Hepatocyte (in vitro differentiated cells): ENCODE measurements at regions not wholly inside any gene's neighbourhood (a gene's known extent, or its start where the extent isn't known, plus 50 kb on each side); places are given as distances from the start of the nearest gene placed in this dataset.

Experiments used
- DNase-seq: peaks from one replicate; pipeline ENCODE4 v3.0.0-alpha.2; 2016; ENCODE audit warnings: low spot score
- H2AFZ ChIP-seq: fragments of 200-600 bp; sonication (generic); 2 replicates; pipeline ENCODE4 v1.6.0; 2016; ENCODE audit warnings: antibody characterized with exemption, mild to moderate bottlenecking
- H3K27ac ChIP-seq: fragments of 200-600 bp; sonication (generic); 2 replicates; pipeline ENCODE4 v1.5.1; 2016; ENCODE audit warnings: mild to moderate bottlenecking
- H3K27me3 ChIP-seq: fragments of 200-600 bp; sonication (generic); 2 replicates; pipeline ENCODE4 v1.6.1; 2016
- H3K36me3 ChIP-seq: fragments of 200-600 bp; sonication (generic); replicated peaks from 2 replicates; pipeline ENCODE4 v1.5.1; 2016; ENCODE audit warnings: low read depth; ENCODE audit not compliant: insufficient read depth
- H3K4me1 ChIP-seq: fragments of 200-600 bp; sonication (generic); 2 replicates; pipeline ENCODE4 v1.5.1; 2016; ENCODE audit warnings: mild to moderate bottlenecking, moderate library complexity; ENCODE audit not compliant: insufficient read depth
- H3K4me2 ChIP-seq: fragments of 200-600 bp; sonication (generic); 2 replicates; pipeline ENCODE4 v1.6.0; 2016
- H3K4me3 ChIP-seq: fragments of 200-600 bp; sonication (generic); 2 replicates; pipeline ENCODE4 v1.5.1; 2016; ENCODE audit warnings: mild to moderate bottlenecking
- H3K79me2 ChIP-seq: fragments of 200-600 bp; sonication (generic); 2 replicates; pipeline ENCODE4 v1.6.0; 2017; ENCODE audit warnings: mild to moderate bottlenecking
- H3K9me2 ChIP-seq: fragments of 200-600 bp; sonication (generic); replicated peaks from 2 replicates; pipeline ENCODE4 v1.6.0; 2017; ENCODE audit warnings: mild to moderate bottlenecking; ENCODE audit not compliant: insufficient read depth
- H3K9me3 ChIP-seq: fragments of 200-600 bp; sonication (generic); 2 replicates; pipeline ENCODE4 v1.5.1; 2016; ENCODE audit warnings: low read depth, mild to moderate bottlenecking
- H4K20me1 ChIP-seq: fragments of 200-600 bp; sonication (generic); 2 replicates; pipeline ENCODE4 v1.6.0; 2016; ENCODE audit warnings: mild to moderate bottlenecking; ENCODE audit not compliant: insufficient read depth, poor library complexity, severe bottlenecking
- EZH2 ChIP-seq: fragments of 200-600 bp; sonication (generic); IDR thresholded peaks from 2 replicates; pipeline ENCODE4 v1.6.1; 2016; ENCODE audit warnings: antibody characterized with exemption, mild to moderate bottlenecking, borderline replicate concordance
- EZH2phosphoT487 ChIP-seq: fragments of 200-600 bp; sonication (generic); IDR thresholded peaks from one replicate; pipeline ENCODE4 v1.6.1; 2018; ENCODE audit warnings: antibody characterized with exemption, mild to moderate bottlenecking, low read depth, moderate library complexity; ENCODE audit not compliant: unreplicated experiment, severe bottlenecking
- WGBS: methylation state at CpG from one replicate; pipeline ENCODE4 v1.1.6; 2016; ENCODE audit warnings: low lambda C conversion rate; ENCODE audit errors: missing lambda C conversion rate; 5-methylcytosine and 5-hydroxymethylcytosine counted together
- TF ChIP-seq, protein P1 (sequence below): fragments of 200-600 bp; sonication (generic); IDR thresholded peaks from 2 replicates; pipeline ENCODE4 v1.5.1; 2016; ENCODE audit warnings: antibody characterized with exemption, mild to moderate bottlenecking; ENCODE audit not compliant: poor library complexity

DNA sequence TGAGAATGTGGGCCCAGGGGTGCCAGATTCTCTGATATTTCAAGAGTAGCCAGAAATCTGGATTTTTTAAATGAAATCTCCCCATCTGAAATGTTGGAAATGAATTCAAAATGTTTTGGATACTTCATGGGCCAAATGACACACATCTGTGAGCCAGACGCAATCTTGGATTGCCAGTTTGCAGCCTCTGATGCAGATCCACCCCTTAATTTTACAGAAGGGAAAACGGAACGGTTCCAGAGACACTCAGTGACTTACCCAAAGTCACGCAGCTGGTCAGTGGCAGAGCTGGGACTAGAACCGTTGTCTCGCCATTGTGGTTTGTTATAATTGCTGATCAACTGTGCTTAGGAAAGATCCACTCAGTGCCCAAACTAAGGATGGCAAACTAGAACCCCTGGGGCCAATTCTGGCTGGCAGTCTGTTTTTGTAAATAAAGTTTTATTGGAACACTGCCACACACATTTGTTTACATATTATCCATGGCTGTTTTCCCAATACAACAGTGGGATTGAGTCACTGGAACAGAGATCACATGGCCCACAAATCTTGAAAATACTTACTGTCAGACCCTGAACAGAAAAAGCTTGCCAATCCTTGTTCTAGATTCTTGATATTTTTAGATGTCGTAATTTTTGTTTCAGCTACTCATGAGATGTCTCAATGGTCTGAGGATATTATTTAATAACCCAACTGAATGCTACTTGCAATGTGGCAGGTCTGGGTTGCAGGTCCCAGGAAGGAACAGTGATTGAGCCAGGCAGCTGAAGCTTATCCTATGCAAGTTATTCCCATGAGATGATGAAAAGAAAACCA lies 143.8 kb downstream of the AXIN2 start:
- 93% methylated on average over 7 of the region's 7 CpGs for WGBS
- Histone ChIP-seq H3K9me3 (no peaks in the 10 kb centered on the region), H3K9me2 (no peaks in the 10 kb centered on the region), H2AFZ (no peak overlapping the region), H3K27ac (no peak overlapping the region), H3K4me1 (no peaks in the 10 kb centered on the region), H3K27me3 (no peaks in the 10 kb centered on the region), H3K4me2 (no peak overlapping the region), H3K79me2 (no peaks in the 10 kb centered on the region), H3K36me3 (no peaks in the 10 kb centered on the region), H4K20me1 (no peaks in the 10 kb centered on the region), H3K4me3 (no peak overlapping the region)
- TF ChIP-seq EZH2 (no peak), EZH2phosphoT487 (no peak)
- TF ChIP-seq, protein P1, sequence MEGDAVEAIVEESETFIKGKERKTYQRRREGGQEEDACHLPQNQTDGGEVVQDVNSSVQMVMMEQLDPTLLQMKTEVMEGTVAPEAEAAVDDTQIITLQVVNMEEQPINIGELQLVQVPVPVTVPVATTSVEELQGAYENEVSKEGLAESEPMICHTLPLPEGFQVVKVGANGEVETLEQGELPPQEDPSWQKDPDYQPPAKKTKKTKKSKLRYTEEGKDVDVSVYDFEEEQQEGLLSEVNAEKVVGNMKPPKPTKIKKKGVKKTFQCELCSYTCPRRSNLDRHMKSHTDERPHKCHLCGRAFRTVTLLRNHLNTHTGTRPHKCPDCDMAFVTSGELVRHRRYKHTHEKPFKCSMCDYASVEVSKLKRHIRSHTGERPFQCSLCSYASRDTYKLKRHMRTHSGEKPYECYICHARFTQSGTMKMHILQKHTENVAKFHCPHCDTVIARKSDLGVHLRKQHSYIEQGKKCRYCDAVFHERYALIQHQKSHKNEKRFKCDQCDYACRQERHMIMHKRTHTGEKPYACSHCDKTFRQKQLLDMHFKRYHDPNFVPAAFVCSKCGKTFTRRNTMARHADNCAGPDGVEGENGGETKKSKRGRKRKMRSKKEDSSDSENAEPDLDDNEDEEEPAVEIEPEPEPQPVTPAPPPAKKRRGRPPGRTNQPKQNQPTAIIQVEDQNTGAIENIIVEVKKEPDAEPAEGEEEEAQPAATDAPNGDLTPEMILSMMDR: no peak
- no peak for DNase-seq

DNA sequence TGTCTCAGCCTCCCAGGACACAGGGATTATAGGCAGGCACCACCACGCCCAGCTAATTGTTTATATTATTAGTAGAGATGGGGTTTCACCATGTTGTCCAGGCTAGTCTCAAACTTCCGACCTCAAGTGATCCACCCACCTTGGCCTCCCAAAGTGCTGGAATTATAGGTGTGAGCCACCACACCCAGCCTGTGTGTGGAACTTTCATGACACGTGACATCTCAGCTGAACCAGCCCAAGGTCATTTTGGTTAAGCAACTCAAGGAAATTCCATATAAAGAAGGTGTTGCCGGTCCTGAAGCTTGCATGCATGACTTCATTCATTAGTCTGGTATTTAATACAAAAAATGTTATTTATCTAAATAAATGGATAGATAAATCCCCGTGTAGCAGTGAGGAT lies 145.5 kb downstream of the AXIN2 start:
- no peaks in the 10 kb centered on the region for H3K36me3 ChIP-seq
- no peaks in the 10 kb centered on the region for H3K9me2 ChIP-seq
- no peak overlapping the region for H2AFZ ChIP-seq
- H3K9me3 ChIP-seq: no peaks in the 10 kb centered on the region
- H3K4me2 ChIP-seq: no peak overlapping the region
- no peak overlapping the region for H3K4me3 ChIP-seq
- WGBS: 85% methylated on average over 5 of the region's 5 CpGs
- no peak overlapping the region for H3K27ac ChIP-seq
- no peaks in the 10 kb centered on the region for H4K20me1 ChIP-seq
- no peaks in the 10 kb centered on the region for H3K4me1 ChIP-seq
- DNase-seq: no peak
- no peaks in the 10 kb centered on the region for H3K27me3 ChIP-seq
- no peaks in the 10 kb centered on the region for H3K79me2 ChIP-seq
- TF ChIP-seq EZH2phosphoT487: no peak
- no peak for TF ChIP-seq EZH2
- TF ChIP-seq, protein P1: no peak

DNA sequence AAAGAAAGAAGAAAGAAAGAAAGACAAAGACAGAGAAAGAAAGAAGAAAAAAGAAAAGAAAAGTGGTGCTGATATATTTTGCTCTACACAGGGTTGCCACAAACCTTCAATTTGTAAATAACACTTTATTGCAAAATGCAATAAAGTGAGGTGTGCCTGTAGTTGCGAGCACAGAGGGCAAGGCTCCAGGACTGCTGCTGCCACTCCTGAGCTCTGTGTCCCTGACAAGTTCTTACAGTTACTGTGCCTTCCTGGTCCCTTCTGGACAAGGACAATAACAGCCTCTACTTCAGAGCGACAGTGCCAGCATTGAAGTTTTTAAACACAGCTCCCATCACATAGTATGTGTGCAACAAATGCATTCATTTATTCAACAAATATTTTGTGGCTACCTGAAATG lies 148.1 kb downstream of the AXIN2 start:
- Histone ChIP-seq H3K36me3 (no peaks in the 10 kb centered on the region), H4K20me1 (no peaks in the 10 kb centered on the region), H3K79me2 (no peaks in the 10 kb centered on the region), H3K4me1 (no peaks in the 10 kb centered on the region), H3K4me3 (no peak overlapping the region), H3K27ac (no peak overlapping the region), H3K4me2 (no peak overlapping the region), H3K9me3 (no peaks in the 10 kb centered on the region), H3K9me2 (no peaks in the 10 kb centered on the region), H2AFZ (no peak overlapping the region), H3K27me3 (no peaks in the 10 kb centered on the region)
- DNase-seq: no peak
- TF ChIP-seq EZH2phosphoT487 (no peak), EZH2 (no peak)
- TF ChIP-seq, protein P1: no peak
- 83% methylated on average over 2 of the region's 2 CpGs for WGBS

- no peak overlapping the region for H3K27ac ChIP-seq
- whole genome bisulfite sequencing: 33% methylated on average over 1 of the region's 1 CpG
- no peak for DNase-seq
Measured at GRCh38 chr17:65409381-65409780, 152.1 kb downstream of the AXIN2 start.

More at GRCh38 chr17:65409381-65409780, 152.1 kb downstream of the AXIN2 start:
- no peaks in the 10 kb centered on the region for H3K4me1 ChIP-seq
- H3K79me2 ChIP-seq: no peaks in the 10 kb centered on the region
- H3K4me2 ChIP-seq: no peak overlapping the region
- no peak overlapping the region for H3K4me3 ChIP-seq
- no peaks in the 10 kb centered on the region for H4K20me1 ChIP-seq
- H2AFZ ChIP-seq: no peak overlapping the region
- no peaks in the 10 kb centered on the region for H3K9me2 ChIP-seq
- H3K36me3 ChIP-seq: no peaks in the 10 kb centered on the region
- no peaks in the 10 kb centered on the region for H3K9me3 ChIP-seq
- H3K27me3 ChIP-seq: no peaks in the 10 kb centered on the region
- TF ChIP-seq EZH2 (no peak), EZH2phosphoT487 (no peak)
